ENCODE measurements at regions not wholly inside any gene's neighbourhood (a gene's known extent, or its start where the extent isn't known, plus 50 kb on each side); places are given as distances from the start of the nearest gene placed in this dataset.

DNA sequence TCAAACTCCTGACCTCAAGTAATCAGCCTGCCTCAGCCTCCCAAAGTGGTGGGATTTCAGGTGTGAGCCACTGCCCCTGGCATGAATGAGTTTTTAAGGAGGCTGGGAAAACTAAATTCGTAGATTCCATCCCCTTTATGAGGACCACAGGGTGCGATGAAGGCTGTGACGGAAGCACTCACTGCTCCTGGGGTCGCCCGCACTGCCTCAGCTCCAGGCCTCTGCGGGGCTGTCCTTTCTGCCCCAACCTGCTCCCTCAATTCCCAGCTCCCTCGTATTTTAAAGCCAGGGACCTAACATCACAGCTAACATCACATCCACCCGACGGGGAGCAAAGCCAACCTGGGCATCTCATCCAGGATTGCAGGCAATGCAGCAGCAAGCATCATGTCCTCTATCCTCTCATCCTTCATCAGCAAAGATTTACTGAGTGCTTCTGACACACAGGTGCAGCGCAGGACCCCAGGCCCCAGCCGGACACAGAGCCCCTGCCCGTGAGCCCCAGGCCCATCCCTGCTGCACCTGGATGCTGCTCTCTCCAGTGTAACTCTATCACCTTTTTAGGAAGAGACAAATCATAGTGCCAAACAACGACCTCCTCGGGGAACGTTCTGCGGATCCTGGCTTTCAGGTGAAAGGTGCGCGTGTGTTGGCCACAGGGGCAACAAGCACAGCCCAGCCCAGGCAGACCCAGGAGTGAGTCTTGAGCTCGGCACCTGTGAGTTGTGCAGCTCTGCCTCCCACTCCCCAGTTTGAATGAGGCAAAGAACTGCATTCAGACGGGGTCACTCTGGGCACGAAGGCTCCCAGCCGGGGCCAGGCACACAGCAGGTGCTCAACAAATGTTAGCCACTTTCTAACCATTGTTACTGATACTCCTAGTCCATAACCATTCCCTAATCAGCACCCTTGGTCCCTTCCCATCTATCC lies 134.3 kb downstream of the CRYBB2 start:
- no peak for ATAC-seq (ENCODE audit: low read depth)
- in situ Hi-C loops (cut with MboI; ENCODE audit: low sequenced_read_pairs) (no loop called here), intact Hi-C loops (cut with micrococcal nuclease) (no loop called here), dilution Hi-C loops (cut with HindIII; ENCODE audit: low sequenced_read_pairs, unreplicated experiment) (no loop called here)
- H3K27me3 ChIP-seq (ENCODE audit: control insufficient read depth, insufficient read depth, low read length) = no peaks in the 10 kb centered on the region
- H4K91ac ChIP-seq (ENCODE audit: insufficient read depth, low read depth, low read length) = no peak overlapping the region
- CTCF ChIA-PET = no interaction called here
- no peak overlapping the region for H3K4me2 ChIP-seq (ENCODE audit: low read depth, low read length)
- H2AFZ ChIP-seq (replicated peaks; ENCODE audit: low read length, poor library complexity) = no peak overlapping the region
- H2AK9ac ChIP-seq (replicated peaks; ENCODE audit: low read depth, low read length, poor library complexity) = no peak overlapping the region
- no peak overlapping the region for H2AK5ac ChIP-seq (ENCODE audit: low read depth, low read length)
- H4K8ac ChIP-seq (ENCODE audit: low read depth in 2 of 2, low read length in 2 of 2) = no peak overlapping the region
- H2BK5ac ChIP-seq (ENCODE audit: low read depth, low read length, poor library complexity, severe bottlenecking) = no peak overlapping the region
- H2BK20ac ChIP-seq (ENCODE audit: low read depth, low read length) = no peak overlapping the region
- no TSS peak for BruUV-seq (replicated peaks)
- no peak overlapping the region for H3K14ac ChIP-seq (replicated peaks; ENCODE audit: low read depth, low read length)
- POLR2A ChIA-PET (ENCODE audit: unreplicated experiment) = no interaction called here
- H4K5ac ChIP-seq (ENCODE audit: low read depth, low read length) = no peak overlapping the region
- H3K4me3 ChIP-seq (ENCODE audit: insufficient read depth, low read depth, low read length) = no peak overlapping the region
- H3K9ac ChIP-seq (ENCODE audit: low read depth, low read length) = no peak overlapping the region
- no peaks in the 10 kb centered on the region for H3K79me1 ChIP-seq (ENCODE audit: low read depth in 1 of 2, low read length in 2 of 2)
- no peaks in the 10 kb centered on the region for H3K9me1 ChIP-seq (ENCODE audit: insufficient read depth, low read length)
- no peak overlapping the region for H3K23ac ChIP-seq (ENCODE audit: low read depth, low read length)
- H3K56ac ChIP-seq (ENCODE audit: extremely low read depth, insufficient read depth, low read length) = no peak overlapping the region
- peaks cover 64% of the 10 kb centered on the region for H3K36me3 ChIP-seq (ENCODE audit: control insufficient read depth, insufficient read depth, low read length)
- H2BK15ac ChIP-seq (ENCODE audit: low read depth, low read length) = no peak overlapping the region
- H3K4ac ChIP-seq (ENCODE audit: low read depth, low read length) = no peak overlapping the region
- no peak overlapping the region for H3K18ac ChIP-seq (ENCODE audit: low read depth, low read length)
- H2BK120ac ChIP-seq (ENCODE audit: low read depth, low read length) = no peak overlapping the region
- no peaks in the 10 kb centered on the region for H3K4me1 ChIP-seq (ENCODE audit: control insufficient read depth, insufficient read depth, low read length)
- 93% methylated on average over 20 of the region's 22 CpGs; no CpG with 5 or more reads in 1 of the 2 experiments for WGBS, 2 experiments (ENCODE audit: extremely low coverage in 2 of 2, insufficient read length in 1 of 2)
- no peak for DNase-seq
- H3K9me3 ChIP-seq (ENCODE audit: control insufficient read depth, insufficient read depth, low read length) = no peaks in the 10 kb centered on the region
- no peak overlapping the region for H3K27ac ChIP-seq (ENCODE audit: insufficient read depth, low read length)
- no peaks in the 10 kb centered on the region; the same call in 1 of the 2 replicates for H4K20me1 ChIP-seq (ENCODE audit: insufficient read depth, low read length)
- TF ChIP-seq RCOR1 (IDR thresholded peaks at IDR 0.05; ENCODE audit: insufficient replicate concordance, low read length) (no peak), SMC3 (IDR thresholded peaks at IDR 0.05; ENCODE audit: low read depth, low read length) (no peak), CHD1 (IDR thresholded peaks at IDR 0.05; ENCODE audit: low read depth, low read length) (no peak), MAZ (IDR thresholded peaks at IDR 0.05; ENCODE audit: borderline replicate concordance, low read depth, low read length) (no peak), FOS (IDR thresholded peaks at IDR 0.05; ENCODE audit: low read depth, low read length) (no peak), MAFK (IDR thresholded peaks at IDR 0.05; ENCODE audit: low read depth, low read length) (no peak), RFX5 (IDR thresholded peaks at IDR 0.05; ENCODE audit: low read depth, low read length) (no peak)

Data from IMR-90 (cell line).